Femur (tissue), 1 donor: ENCODE measurements at regions not wholly inside any gene's neighbourhood (a gene's known extent, or its start where the extent isn't known, plus 50 kb on each side); places are given as distances from the start of the nearest gene placed in this dataset.

Experiments
- DNase-seq: peaks from one replicate; pipeline ENCODE4 v3.0.0-alpha.2; 2017

- no peak for DNase-seq
Observed at GRCh38 chr1:36641776-36642175, 159.1 kb upstream of the CSF3R start.

GRCh38 chr1:36639461-36639860, 156.7 kb upstream of the CSF3R start:
- DNase-seq = no peak

GRCh38 chr1:36638268-36638667, 155.6 kb upstream of the CSF3R start:
- no peak for DNase-seq

- no peak for DNase-seq
Observed at GRCh38 chr1:36636206-36636605, 153.5 kb upstream of the CSF3R start.

GRCh38 chr1:36635284-36635683, 152.6 kb upstream of the CSF3R start:
- DNase-seq = no peak

- no peak for DNase-seq
Observed at GRCh38 chr1:36628804-36629203, 146.1 kb upstream of the CSF3R start.

- no peak for DNase-seq
Observed at GRCh38 chr1:36626435-36626834, 143.7 kb upstream of the CSF3R start.

DNA sequence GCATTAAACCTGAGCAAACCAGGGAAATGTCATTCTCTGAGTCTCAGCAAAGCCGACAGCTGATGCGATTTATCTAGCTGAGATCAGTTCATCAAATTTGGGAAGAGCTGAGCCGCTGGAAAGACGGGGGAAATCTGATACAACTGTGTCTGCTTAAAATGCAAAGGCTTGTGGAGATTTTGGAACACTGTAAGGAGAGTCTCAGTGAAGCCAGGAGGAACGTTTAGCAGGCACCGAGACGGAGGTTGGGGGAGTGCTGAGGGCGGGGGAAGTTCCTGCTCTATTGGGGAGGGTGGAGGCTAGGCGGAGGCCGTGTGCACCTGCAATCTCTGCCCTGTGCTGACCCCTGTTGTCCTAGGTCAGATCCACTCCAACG, 143.2 kb upstream of the CSF3R start:
- peak; percentile 22 for DNase-seq

DNA sequence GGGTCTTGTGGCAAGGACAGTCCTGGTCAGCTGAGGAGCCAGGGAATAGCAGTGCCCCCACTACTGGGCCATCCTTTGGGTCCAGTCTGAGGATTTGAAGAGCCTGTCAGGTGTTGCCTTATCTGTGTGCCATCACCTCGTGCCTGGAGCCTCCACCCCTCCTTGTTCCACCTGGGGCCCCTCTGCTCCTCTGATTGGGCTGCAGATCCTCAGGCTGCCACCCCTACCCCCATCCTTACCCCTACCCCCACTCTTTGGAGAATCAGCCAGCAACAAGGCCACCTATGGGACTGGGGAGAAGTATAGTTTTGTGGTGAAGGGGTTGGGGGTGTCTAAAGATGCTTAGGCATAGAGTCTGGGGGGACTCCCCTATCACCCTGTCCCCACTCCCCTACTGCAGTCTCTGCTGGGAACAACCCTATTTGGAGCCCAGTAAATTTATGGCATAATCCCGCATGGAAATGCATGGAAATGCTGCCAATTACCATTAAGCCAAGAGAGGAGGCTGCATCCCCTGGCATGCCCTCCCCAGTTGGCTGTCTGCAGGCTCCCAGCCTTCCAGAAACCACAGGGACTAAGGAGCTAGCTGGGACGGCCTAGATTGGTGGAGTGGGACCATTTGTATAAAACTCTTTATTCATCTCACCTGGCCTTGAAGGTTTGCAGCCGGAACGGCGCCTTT, 142.7 kb upstream of the CSF3R start:
- no peak for DNase-seq

GRCh38 chr1:36624466-36624865, 141.8 kb upstream of the CSF3R start:
- DNase-seq = no peak

DNA sequence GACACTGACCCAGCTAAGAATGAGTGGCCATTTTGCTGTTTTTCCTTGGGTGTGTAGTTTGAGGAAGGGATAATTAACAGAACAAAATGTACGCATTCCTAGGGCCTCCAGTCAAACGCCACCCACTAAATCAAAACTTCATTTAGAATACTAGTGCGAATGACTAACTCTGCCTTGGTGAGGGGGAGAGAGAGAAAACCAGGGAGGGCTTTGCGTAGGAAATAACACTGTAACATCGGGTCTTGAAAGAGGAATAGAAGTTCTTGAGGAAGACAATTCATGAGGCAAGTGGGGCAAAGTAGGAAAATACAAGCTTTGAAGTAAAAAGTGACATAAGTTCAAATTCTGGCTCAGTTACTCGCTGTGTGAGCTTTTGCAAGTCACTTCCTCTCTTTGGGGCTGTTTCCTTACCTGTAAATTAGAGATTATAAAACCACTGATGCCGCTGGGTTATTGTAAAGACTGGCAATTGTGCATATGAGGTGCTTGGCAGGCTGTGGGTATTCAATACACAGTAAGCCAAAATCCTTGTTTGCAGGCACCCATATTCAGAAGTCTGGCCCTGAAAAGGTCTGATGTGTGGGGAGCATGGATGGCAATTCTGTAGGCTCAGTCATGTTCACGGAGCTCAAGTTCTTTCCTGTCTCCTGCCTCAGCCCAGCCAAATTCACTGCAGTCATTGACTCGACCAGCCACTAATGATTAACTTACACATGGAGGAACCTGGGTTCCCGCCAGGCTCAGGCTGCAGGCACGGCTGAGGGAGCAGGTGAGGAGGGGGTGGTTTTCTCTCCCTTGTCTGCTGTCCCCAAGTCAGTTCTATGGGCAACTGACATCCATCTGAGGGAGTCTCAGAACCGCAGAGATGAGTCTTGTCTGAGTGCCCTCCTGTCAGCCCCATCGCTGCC, 140.3 kb upstream of the CSF3R start:
- no peak for DNase-seq

DNA sequence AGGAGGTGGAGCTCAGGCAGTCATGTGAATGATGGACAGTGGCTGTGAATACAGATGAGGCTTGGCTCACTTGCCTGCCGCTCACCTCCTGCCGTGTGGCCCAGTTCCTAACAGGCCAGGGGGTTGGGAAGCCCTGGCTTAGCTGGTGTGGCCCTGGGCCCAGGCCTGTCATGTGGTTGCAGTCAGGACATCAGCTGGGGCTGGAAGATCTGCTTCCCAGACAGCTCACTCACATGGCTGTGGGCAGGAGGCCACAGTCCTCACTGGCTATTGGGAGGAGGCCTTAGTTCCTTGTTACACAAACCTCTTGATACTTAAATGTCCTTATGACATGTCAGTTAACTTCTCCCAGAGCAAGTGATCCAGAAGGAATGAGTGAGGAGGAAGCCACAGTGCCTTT, 138.8 kb upstream of the CSF3R start:
- no peak for DNase-seq

- no peak for DNase-seq
Observed at GRCh38 chr1:36620142-36620541, 137.4 kb upstream of the CSF3R start.

DNA sequence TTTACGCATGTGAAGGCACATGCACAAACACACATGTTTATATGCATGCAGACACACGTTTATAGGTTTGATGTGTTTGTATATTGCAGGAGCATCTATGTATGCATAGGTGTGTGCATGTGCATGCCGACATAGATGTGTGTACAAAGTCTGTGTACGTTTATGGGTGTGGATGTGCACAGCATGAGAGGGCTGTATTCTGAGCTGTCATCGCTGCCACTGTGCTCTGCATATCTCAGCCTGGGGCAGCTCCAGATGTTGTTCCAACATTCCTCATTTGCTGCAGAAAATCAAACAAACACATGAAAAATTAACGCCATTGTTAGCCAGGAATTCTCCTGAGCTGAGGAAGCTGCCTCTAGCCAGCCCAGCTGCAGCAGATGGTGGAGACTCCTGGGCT, 132.3 kb upstream of the CSF3R start:
- DNase-seq = no peak

GRCh38 chr1:36614571-36614970, 131.9 kb upstream of the CSF3R start:
- DNase-seq = no peak

GRCh38 chr1:36613721-36614120, 131.0 kb upstream of the CSF3R start:
- no peak for DNase-seq

DNA sequence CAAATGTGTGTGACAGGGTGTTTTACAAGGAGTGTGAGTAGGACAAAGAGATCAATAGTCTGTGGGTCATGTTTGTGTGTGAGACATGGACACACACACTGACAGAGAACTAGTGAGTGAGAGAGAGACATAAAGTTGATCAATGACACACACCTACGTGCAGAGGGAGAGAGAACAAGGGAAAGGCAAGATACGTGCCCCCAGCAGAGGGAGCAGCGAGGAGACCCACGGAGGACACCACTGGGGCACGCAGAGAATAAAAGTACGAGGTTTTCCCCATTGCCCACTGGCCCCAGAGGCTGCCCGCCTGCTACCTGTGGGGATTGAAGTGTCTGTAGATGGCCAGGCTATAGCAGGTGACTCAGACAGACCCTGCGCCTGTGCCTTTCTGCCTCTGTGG, 130.2 kb upstream of the CSF3R start:
- DNase-seq = no peak

- DNase-seq = no peak
Observed at GRCh38 chr1:36612121-36612520, 129.4 kb upstream of the CSF3R start.

DNA sequence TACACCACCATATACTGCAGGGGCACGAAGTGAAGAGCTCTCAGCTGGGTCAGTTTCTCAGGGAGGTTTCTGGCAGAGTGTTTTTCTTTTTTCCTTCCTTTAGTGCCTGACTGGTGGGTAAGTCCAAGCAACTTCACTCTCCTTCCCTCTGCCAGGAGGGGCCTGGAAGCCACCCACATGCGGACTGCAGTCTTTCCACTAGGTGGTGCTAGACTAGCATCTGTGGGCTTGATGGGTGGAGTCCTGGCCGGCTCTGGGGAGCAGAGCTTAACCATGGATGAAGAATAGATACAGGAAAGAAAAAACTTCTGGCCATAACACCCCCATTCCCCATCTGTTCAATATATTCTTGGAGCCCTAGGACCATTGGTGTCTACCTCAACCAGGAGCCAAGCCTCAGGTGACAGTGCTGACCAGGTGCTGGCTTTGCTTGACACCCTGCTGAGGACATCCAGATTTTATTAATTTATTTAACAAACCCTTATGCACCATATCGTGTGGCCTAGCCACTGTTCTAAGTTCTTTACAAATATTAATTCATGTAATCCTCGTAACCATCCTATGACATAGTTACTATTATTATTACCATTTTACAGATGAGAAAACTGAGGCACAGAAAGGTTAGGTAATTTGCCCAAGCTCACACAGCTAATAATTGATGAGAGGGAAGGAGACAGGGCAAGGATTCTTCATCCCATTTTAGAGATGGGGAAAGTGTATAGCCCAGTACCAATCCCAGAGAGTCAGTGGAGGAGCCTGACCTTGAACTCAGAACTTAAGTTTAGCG, 126.7 kb upstream of the CSF3R start:
- DNase-seq = peak; percentile 22

DNA sequence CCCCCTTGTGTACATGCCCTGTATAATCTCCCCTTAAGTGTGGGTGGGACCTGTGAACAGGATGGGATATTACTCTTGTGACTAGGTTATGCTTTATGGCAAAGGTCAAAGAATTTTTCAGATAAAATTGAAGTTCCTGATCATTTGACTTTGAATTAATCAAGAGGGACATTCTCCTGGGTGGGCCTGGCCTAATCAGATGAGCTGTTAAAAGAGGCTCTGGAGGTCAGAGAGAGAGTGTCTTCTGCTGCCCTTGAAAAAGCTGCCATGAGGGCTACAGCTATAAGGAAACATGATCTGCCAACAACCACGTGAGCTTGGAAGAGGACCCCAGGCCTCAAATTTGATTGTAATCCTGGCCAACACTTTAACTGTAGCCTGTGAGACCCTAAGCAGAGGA, 125.6 kb upstream of the CSF3R start:
- no peak for DNase-seq

- no peak for DNase-seq
Observed at GRCh38 chr1:36607263-36607651, 124.5 kb upstream of the CSF3R start.

DNA sequence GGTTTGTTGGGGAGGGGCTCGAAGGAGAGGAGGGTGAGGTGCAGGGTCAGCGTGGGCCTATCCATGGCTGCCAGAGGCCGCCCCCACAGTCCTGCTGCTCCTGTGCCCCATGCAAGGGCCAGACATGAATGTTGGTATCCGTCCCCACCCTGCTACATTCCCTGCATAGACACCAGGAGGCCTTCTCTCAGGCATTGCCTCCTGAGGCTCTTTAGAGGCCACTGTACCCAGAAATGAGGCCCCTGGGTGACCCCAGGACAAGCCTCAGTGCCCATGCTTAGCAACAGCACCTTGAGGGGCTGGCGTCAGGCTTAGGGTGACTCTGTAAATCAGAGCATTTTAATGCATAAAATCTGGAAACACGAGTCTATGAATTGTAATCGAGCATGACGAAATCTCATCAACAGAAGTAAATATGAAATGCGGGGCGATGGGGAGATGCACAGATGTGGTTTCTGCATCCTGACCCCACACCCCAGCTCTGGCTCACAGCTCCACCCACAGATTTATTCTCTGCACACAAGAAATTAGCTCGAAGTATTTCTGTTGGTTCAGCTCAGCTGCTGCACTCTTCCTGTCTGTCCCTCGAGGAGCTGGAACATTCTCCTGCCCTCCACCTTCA, 124.0 kb upstream of the CSF3R start:
- no peak for DNase-seq

DNA sequence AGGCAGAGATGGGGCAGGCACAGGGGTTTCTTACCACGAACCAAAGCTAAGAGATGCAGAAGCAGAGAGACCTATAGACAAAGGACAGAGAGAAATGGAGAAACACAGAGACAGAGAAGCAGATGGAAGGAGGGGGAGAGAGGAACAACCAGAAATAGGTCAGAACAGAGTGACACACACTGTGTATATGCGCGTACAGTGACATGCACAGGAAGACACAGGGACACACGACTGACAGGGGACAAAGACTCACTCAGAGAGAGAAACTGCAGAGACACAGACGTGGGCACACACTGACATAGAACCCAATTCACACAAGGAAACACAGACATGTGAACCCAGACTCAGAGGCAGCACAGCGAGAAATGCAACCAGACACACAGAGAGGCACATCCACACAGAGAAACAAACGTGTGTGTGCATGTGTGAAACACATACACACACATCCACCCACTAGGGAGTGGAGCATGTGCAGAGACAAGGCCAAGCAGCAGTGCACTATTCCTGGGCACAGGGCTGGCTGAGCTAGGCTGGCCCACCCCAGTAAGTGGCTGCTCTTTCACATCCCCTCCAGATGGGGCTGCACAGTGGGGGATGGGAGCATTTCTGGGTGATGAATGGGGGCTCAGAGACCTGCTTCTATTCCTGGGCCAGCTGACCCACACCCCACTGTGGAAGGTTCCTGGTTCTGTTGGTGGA, 123.4 kb upstream of the CSF3R start:
- no peak for DNase-seq
